Astrocyte of the spinal cord (primary cell): ENCODE measurements at regions not wholly inside any gene's neighbourhood (a gene's known extent, or its start where the extent isn't known, plus 50 kb on each side); places are given as distances from the start of the nearest gene placed in this dataset.

Source experiments
- DNase-seq: peaks from one replicate; pipeline ENCODE4 v3.0.0; 2011; ENCODE audit warnings: low read depth, low spot score
- H3K4me3 ChIP-seq: 2 replicates; pipeline ENCODE4 v1.5.1; 2011; ENCODE audit warnings: low read depth, mild to moderate bottlenecking, low read length, moderate library complexity
- CTCF ChIP-seq: IDR thresholded peaks from 2 replicates; pipeline ENCODE4 v1.5.1; 2012; ENCODE audit warnings: low read depth, mild to moderate bottlenecking, low read length, inconsistent platforms
- in situ Hi-C: cut with HindIII; loops from 2 replicates; pipeline ENCODE4 v1.10.0; 2017; ENCODE audit warnings: low sequenced_read_pairs

- in situ Hi-C loops = no loop called here
- H3K4me3 ChIP-seq = no peak overlapping the region
- DNase-seq = no peak
- no peak for TF ChIP-seq CTCF
These were observed 504.4 kb upstream of the LMO3 start for GRCh38 chr12:17110316-17110715.

- in situ Hi-C loops = no loop called here
- TF ChIP-seq CTCF = no peak
- H3K4me3 ChIP-seq = no peak overlapping the region
- DNase-seq = peak; percentile 58
These were observed 503.0 kb upstream of the LMO3 start for GRCh38 chr12:17108877-17109541.

GRCh38 chr12:17104801-17105200, 498.8 kb upstream of the LMO3 start:
- DNase-seq = no peak
- H3K4me3 ChIP-seq = no peak overlapping the region
- TF ChIP-seq CTCF = no peak
- in situ Hi-C loops = no loop called here

- H3K4me3 ChIP-seq = no peak overlapping the region
- in situ Hi-C loops = no loop called here
These were observed 491.7 kb upstream of the LMO3 start for GRCh38 chr12:17097674-17098073.

GRCh38 chr12:17084831-17085230, 478.9 kb upstream of the LMO3 start:
- in situ Hi-C loops = no loop called here
- no peak for TF ChIP-seq CTCF
- no peak for DNase-seq
- H3K4me3 ChIP-seq = no peak overlapping the region

More at GRCh38 chr12:17097674-17098073, 491.7 kb upstream of the LMO3 start:
- no peak for DNase-seq
- TF ChIP-seq CTCF = no peak

- H3K4me3 ChIP-seq = no peak overlapping the region
- DNase-seq = no peak
- in situ Hi-C loops = no loop called here
- no peak for TF ChIP-seq CTCF
These were observed 473.4 kb upstream of the LMO3 start for GRCh38 chr12:17079251-17079909.
